ENCODE measurements at regions not wholly inside any gene's neighbourhood (a gene's known extent, or its start where the extent isn't known, plus 50 kb on each side); places are given as distances from the start of the nearest gene placed in this dataset.

GRCh38 chr20:11608736-11609135 lies 309.0 kb upstream of the BTBD3 start:
- DNase-seq (no peak), ATAC-seq (ENCODE audit: low read depth) (no peak)
- dilution Hi-C loops (cut with HindIII; ENCODE audit: low sequenced_read_pairs, unreplicated experiment) = no loop called here
- H3K18ac ChIP-seq (ENCODE audit: low read depth, low read length) = no peak overlapping the region
- H3K4ac ChIP-seq (ENCODE audit: low read depth, low read length) = no peak overlapping the region
- TF ChIP-seq, protein P1, sequence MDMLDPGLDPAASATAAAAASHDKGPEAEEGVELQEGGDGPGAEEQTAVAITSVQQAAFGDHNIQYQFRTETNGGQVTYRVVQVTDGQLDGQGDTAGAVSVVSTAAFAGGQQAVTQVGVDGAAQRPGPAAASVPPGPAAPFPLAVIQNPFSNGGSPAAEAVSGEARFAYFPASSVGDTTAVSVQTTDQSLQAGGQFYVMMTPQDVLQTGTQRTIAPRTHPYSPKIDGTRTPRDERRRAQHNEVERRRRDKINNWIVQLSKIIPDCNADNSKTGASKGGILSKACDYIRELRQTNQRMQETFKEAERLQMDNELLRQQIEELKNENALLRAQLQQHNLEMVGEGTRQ (IDR thresholded peaks at IDR 0.05; ENCODE audit: low read depth, low read length) = no peak
- TF ChIP-seq NFE2L2 (IDR thresholded peaks at IDR 0.05; ENCODE audit: low read depth, low read length) = no peak
- TF ChIP-seq MAZ (IDR thresholded peaks at IDR 0.05; ENCODE audit: borderline replicate concordance, low read depth, low read length) = no peak
- TF ChIP-seq MAFK (IDR thresholded peaks at IDR 0.05; ENCODE audit: low read depth, low read length) = no peak
- TF ChIP-seq FOS (IDR thresholded peaks at IDR 0.05; ENCODE audit: low read depth, low read length) = no peak
- H2AFZ ChIP-seq (replicated peaks; ENCODE audit: low read length, poor library complexity) = no peak overlapping the region
- H4K8ac ChIP-seq (ENCODE audit: low read depth in 2 of 2, low read length in 2 of 2) = no peak overlapping the region
- no peak overlapping the region for H2BK5ac ChIP-seq (ENCODE audit: low read depth, low read length, poor library complexity, severe bottlenecking)
- no peak overlapping the region for H4K5ac ChIP-seq (ENCODE audit: low read depth, low read length)
- H3K27ac ChIP-seq (ENCODE audit: insufficient read depth, low read length) = no peak overlapping the region
- in situ Hi-C loops (cut with MboI; ENCODE audit: low sequenced_read_pairs) = no loop called here
- no peak overlapping the region for H3K14ac ChIP-seq (replicated peaks; ENCODE audit: low read depth, low read length)
- H4K20me1 ChIP-seq (ENCODE audit: insufficient read depth, low read length) = no peaks in the 10 kb centered on the region
- no peak overlapping the region for H2AK9ac ChIP-seq (replicated peaks; ENCODE audit: low read depth, low read length, poor library complexity)
- BruUV-seq (replicated peaks) = no TSS peak
- H4K91ac ChIP-seq (ENCODE audit: insufficient read depth, low read depth, low read length) = no peak overlapping the region
- H2BK20ac ChIP-seq (ENCODE audit: low read depth, low read length) = no peak overlapping the region
- no peak overlapping the region for H2BK120ac ChIP-seq (ENCODE audit: low read depth, low read length)
- CTCF ChIA-PET = no interaction called here
- intact Hi-C loops (cut with micrococcal nuclease) = no loop called here
- POLR2A ChIA-PET (ENCODE audit: unreplicated experiment) = no interaction called here
- no peaks in the 10 kb centered on the region for H3K36me3 ChIP-seq (ENCODE audit: control insufficient read depth, insufficient read depth, low read length)
- H3K79me1 ChIP-seq (ENCODE audit: low read depth in 1 of 2, low read length in 2 of 2) = no peaks in the 10 kb centered on the region
- H3K27me3 ChIP-seq (ENCODE audit: control insufficient read depth, insufficient read depth, low read length) = no peaks in the 10 kb centered on the region
- no peak overlapping the region for H2BK15ac ChIP-seq (ENCODE audit: low read depth, low read length)
- H2AK5ac ChIP-seq (ENCODE audit: low read depth, low read length) = no peak overlapping the region
- no peaks in the 10 kb centered on the region for H3K9me1 ChIP-seq (ENCODE audit: insufficient read depth, low read length)
- H3K23ac ChIP-seq (ENCODE audit: low read depth, low read length) = no peak overlapping the region
- H3K9ac ChIP-seq (ENCODE audit: low read depth, low read length) = no peak overlapping the region
- H3K4me3 ChIP-seq (ENCODE audit: insufficient read depth, low read depth, low read length) = no peak overlapping the region
- 91% methylated on average over 17 of the region's 23 CpGs; no CpG with 5 or more reads in 1 of the 2 experiments for WGBS, 2 experiments (ENCODE audit: extremely low coverage in 2 of 2, insufficient read length in 1 of 2)
- H3K56ac ChIP-seq (ENCODE audit: extremely low read depth, insufficient read depth, low read length) = no peak overlapping the region
- H3K4me1 ChIP-seq (ENCODE audit: control insufficient read depth, insufficient read depth, low read length) = no peaks in the 10 kb centered on the region
- H3K4me2 ChIP-seq (ENCODE audit: low read depth, low read length) = no peak overlapping the region
- H3K9me3 ChIP-seq (ENCODE audit: control insufficient read depth, insufficient read depth, low read length) = no peaks in the 10 kb centered on the region
